Ovary (tissue), 7 donors: ENCODE measurements at regions not wholly inside any gene's neighbourhood (a gene's known extent, or its start where the extent isn't known, plus 50 kb on each side); places are given as distances from the start of the nearest gene placed in this dataset.

Experiments
- DNase-seq, 5 donors: peaks; one replicate each; pipeline ENCODE4 v3.0.0-alpha.2; 2019 to 2020
- H3K27ac ChIP-seq, 2 donors: fragments of 200-600 bp; one replicate each; pipeline versions ENCODE4 v1.5.1 to v1.8.0; 2019 to 2022
- H3K27me3 ChIP-seq: fragments of 200-600 bp; one replicate; pipeline ENCODE4 v1.8.0; 2022
- H3K36me3 ChIP-seq: fragments of 200-600 bp; sonication (generic); one replicate; pipeline ENCODE4 v1.5.1; 2019
- H3K4me1 ChIP-seq: one replicate; pipeline ENCODE4 v1.8.1; 2013; ENCODE audit warnings: mild to moderate bottlenecking, moderate library complexity; ENCODE audit not compliant: insufficient read depth
- H3K4me3 ChIP-seq: fragments of 200-600 bp; sonication (generic); one replicate; pipeline ENCODE4 v1.5.1; 2017
- H3K9me3 ChIP-seq, 2 donors: fragments of 200-600 bp in 1 of 2; sonication (generic) in 1 of 2; one replicate each; pipeline versions ENCODE4 v1.5.1 to v1.8.1; 2013 to 2019; ENCODE audit warnings: mild to moderate bottlenecking in 1 of 2, moderate library complexity in 1 of 2
- CTCF ChIP-seq, 3 donors: fragments of 450-650 bp in 2 of 3; fragments of 200-600 bp in 1 of 3; IDR thresholded peaks; one replicate each; pipeline versions ENCODE4 v1.5.1 to v1.8.0; 2016 to 2022; ENCODE audit warnings: antibody characterized with exemption in 3 of 3, mild to moderate bottlenecking in 1 of 3
- EP300 ChIP-seq: sonication (generic); formaldehyde crosslinking; IDR thresholded peaks from one replicate; pipeline ENCODE4 v1.6.1; 2017; ENCODE audit warnings: antibody characterized with exemption
- POLR2A ChIP-seq: fragments of 450-650 bp; IDR thresholded peaks from one replicate; pipeline ENCODE4 v1.6.1; 2017; ENCODE audit warnings: antibody characterized with exemption, mild to moderate bottlenecking, moderate library complexity
- WGBS, 3 donors: extraction: QIAGEN DNeasy Blood & Tissue Kit in 1 of 3; methylation state at CpG; one replicate each; pipeline versions ENCODE4 v1.1.5 to v1.1.7; 2013 to 2017; 5-methylcytosine and 5-hydroxymethylcytosine counted together
- intact Hi-C, 4 donors: fragments of 100-400 bp; cut with DNase I; formaldehyde crosslinking; loops; one replicate each; pipeline versions ENCODE4 v1.11.0 to v1.15.1; 2022 to 2023
- donor health status: DM: no; HTN: no; CAD: no; lungs with moderate emphysema.
- donor health status: DM: no; HTN: no; CAD: no.
- donor health status: Bipolar disorder and iron deficiency.
- donor health status: DM: no; HTN: no; CAD: no.
- donor health status: DM: yes; HTN: yes; CAD: no.

GRCh38 chr21:16932314-16932713 is 580.5 kb upstream of the CXADR start:
- DNase-seq, result no peak
- intact Hi-C loops, result no loop called here
- no peak overlapping the region for H3K4me3 ChIP-seq

GRCh38 chr21:16942703-16943102 is 570.1 kb upstream of the CXADR start:
- WGBS, 3 donors, result 68 to 81% (median 68%) methylated on average over 4 of the region's 4 CpGs
- Histone ChIP-seq H3K36me3 (no peaks in the 10 kb centered on the region), H3K27me3 (no peaks in the 10 kb centered on the region), H3K4me3 (no peak overlapping the region), H3K4me1 (no peaks in the 10 kb centered on the region), H3K27ac (no peak overlapping the region), H3K9me3 (no peaks in the 10 kb centered on the region)
- intact Hi-C loops, result no loop called here
- TF ChIP-seq CTCF (IDR thresholded peaks at IDR 0.05), result no peak
- TF ChIP-seq EP300, result no peak
- no peak for DNase-seq

More at GRCh38 chr21:16932314-16932713, 580.5 kb upstream of the CXADR start:
- Histone ChIP-seq H3K9me3 (no peaks in the 10 kb centered on the region), H3K36me3 (no peaks in the 10 kb centered on the region), H3K27ac (no peak overlapping the region), H3K27me3 (no peaks in the 10 kb centered on the region), H3K4me1 (no peaks in the 10 kb centered on the region)
- TF ChIP-seq CTCF (IDR thresholded peaks at IDR 0.05) (no peak), EP300 (no peak), POLR2A (no peak)

- Histone ChIP-seq H3K36me3 (no peaks in the 10 kb centered on the region), H3K4me1 (no peaks in the 10 kb centered on the region), H3K27ac (no peak overlapping the region), H3K4me3 (no peak overlapping the region), H3K27me3 (no peaks in the 10 kb centered on the region), H3K9me3 (no peaks in the 10 kb centered on the region)
- TF ChIP-seq CTCF (IDR thresholded peaks at IDR 0.05), result no peak
- TF ChIP-seq EP300, result no peak
- TF ChIP-seq POLR2A, result no peak
- intact Hi-C loops, result no loop called here
- DNase-seq, result no peak
These were observed 569.6 kb upstream of the CXADR start for GRCh38 chr21:16943231-16943630.

- DNase-seq, result no peak
- Histone ChIP-seq H3K27me3 (no peaks in the 10 kb centered on the region), H3K27ac (no peak overlapping the region), H3K4me1 (no peaks in the 10 kb centered on the region), H3K9me3 (no peaks in the 10 kb centered on the region), H3K36me3 (no peaks in the 10 kb centered on the region), H3K4me3 (no peak overlapping the region)
- WGBS, 3 donors, result 93 to 96% (median 95%) methylated on average over 3 of the region's 3 CpGs
- no peak for TF ChIP-seq POLR2A
- no peak for TF ChIP-seq CTCF (IDR thresholded peaks at IDR 0.05)
- intact Hi-C loops, result no loop called here
These were observed 567.3 kb upstream of the CXADR start for GRCh38 chr21:16945580-16945979.

- no peak for DNase-seq
- no peak overlapping the region for H3K27ac ChIP-seq
- no peak overlapping the region for H3K4me3 ChIP-seq
- H3K9me3 ChIP-seq, result no peaks in the 10 kb centered on the region
- no peaks in the 10 kb centered on the region for H3K4me1 ChIP-seq
- no peaks in the 10 kb centered on the region for H3K27me3 ChIP-seq
- H3K36me3 ChIP-seq, result no peaks in the 10 kb centered on the region
- intact Hi-C loops, result loop anchor here in 1 of 4 donors (10.0 kb wide), 1 partner anchor 58 kb away; no protein-coding TSS in a partner anchor
- no peak for TF ChIP-seq EP300
- TF ChIP-seq CTCF (IDR thresholded peaks at IDR 0.05), result no peak
- no peak for TF ChIP-seq POLR2A
These were observed 556.0 kb upstream of the CXADR start for GRCh38 chr21:16956824-16957223.
